SU-DHL-6 (cell line): ENCODE measurements at regions not wholly inside any gene's neighbourhood (a gene's known extent, or its start where the extent isn't known, plus 50 kb on each side); places are given as distances from the start of the nearest gene placed in this dataset.

Experiments used
- CTCF ChIP-seq: fragments of 200-600 bp; sonication (generic); IDR thresholded peaks from one replicate; pipeline ENCODE4 v1.5.1; 2017; ENCODE audit warnings: antibody characterized with exemption, mild to moderate bottlenecking, low read length, moderate library complexity; ENCODE audit not compliant: insufficient read depth, poor library complexity, severe bottlenecking
- EZH2phosphoT487 ChIP-seq: fragments of 200-600 bp; sonication (generic), shearing (Covaris generic); conservative IDR thresholded peaks from 2 replicates; pipeline ENCODE4 v1.6.1; 2018; ENCODE audit warnings: mild to moderate bottlenecking, antibody characterized with exemption, low read length, moderate library complexity, mixed read lengths

- no peak for TF ChIP-seq CTCF
- no peak for TF ChIP-seq EZH2phosphoT487
Measured at GRCh38 chr4:128604840-128605239, 204.7 kb upstream of the JADE1 start.
